CD4-positive, alpha-beta memory T cell (primary cell): ENCODE measurements at regions not wholly inside any gene's neighbourhood (a gene's known extent, or its start where the extent isn't known, plus 50 kb on each side); places are given as distances from the start of the nearest gene placed in this dataset.

ENCODE experiments used
- CTCF ChIA-PET: fragments of 350-600 bp; sonication (Branson Sonifier 250); formaldehyde crosslinking; loops from one replicate; lab custom pipeline; 2021; ENCODE audit warnings: inconsistent platforms; ENCODE audit not compliant: partially characterized antibody; lab: Charles Lee
- POLR2A ChIA-PET: fragments of 350-600 bp; sonication (Branson Sonifier 250); formaldehyde crosslinking; loops from one replicate; lab custom pipeline; 2021; ENCODE audit not compliant: partially characterized antibody; lab: Charles Lee
- DNase-seq, 5 donors: peaks; one replicate each; pipeline versions ENCODE4 v3.0.0 to v3.0.0-alpha.2; 2020 to 2022; ENCODE audit warnings: mixed read lengths in 1 of 5
- H3K27ac ChIP-seq: one replicate; pipeline ENCODE4 v1.7.0; 2013; ENCODE audit warnings: low read depth, low read length
- H3K27me3 ChIP-seq: 2 replicates; pipeline ENCODE4 v1.7.0; 2013; ENCODE audit warnings: mild to moderate bottlenecking, low read length, moderate library complexity; ENCODE audit not compliant: insufficient read depth
- H3K36me3 ChIP-seq: 2 replicates; pipeline ENCODE4 v1.7.0; 2013; ENCODE audit warnings: mild to moderate bottlenecking, low read length, moderate library complexity; ENCODE audit not compliant: insufficient read depth
- H3K4me1 ChIP-seq: 2 replicates; pipeline ENCODE4 v1.7.0; 2013; ENCODE audit warnings: mild to moderate bottlenecking, low read length, moderate library complexity; ENCODE audit not compliant: insufficient read depth
- H3K4me3 ChIP-seq, 2 donors: one replicate each; pipeline ENCODE4 v1.7.0; 2013; ENCODE audit warnings: low read length in 2 of 2, mild to moderate bottlenecking in 1 of 2
- H3K9me3 ChIP-seq, 2 donors: one replicate each; pipeline ENCODE4 v1.7.0; 2013; ENCODE audit warnings: low read length in 2 of 2, control low read depth in 1 of 2; ENCODE audit not compliant: control insufficient read depth in 1 of 2
- H3K27ac Mint-ChIP-seq, 7 donors: one replicate each; pipeline ENCODE4 v1.8.0; 2020 to 2021; ENCODE audit warnings: mixed read lengths in 7 of 7, mild to moderate bottlenecking in 6 of 7, inconsistent platforms in 3 of 7, moderate library complexity in 3 of 7
- H3K27me3 Mint-ChIP-seq, 2 donors: one replicate each; pipeline ENCODE4 v1.8.0; 2020 to 2021; ENCODE audit warnings: mixed read lengths in 2 of 2
- H3K36me3 Mint-ChIP-seq, 2 donors: one replicate each; pipeline ENCODE4 v1.8.0; 2020 to 2021; ENCODE audit warnings: mixed read lengths in 2 of 2, inconsistent platforms in 1 of 2, mild to moderate bottlenecking in 1 of 2
- H3K4me1 Mint-ChIP-seq, 4 donors: one replicate each; pipeline ENCODE4 v1.8.0; 2020 to 2021; ENCODE audit warnings: mixed read lengths in 4 of 4, mild to moderate bottlenecking in 1 of 4
- H3K4me3 Mint-ChIP-seq, 8 donors: one replicate each; pipeline ENCODE4 v1.8.0; 2020 to 2021; ENCODE audit warnings: mixed read lengths in 8 of 8, mild to moderate bottlenecking in 7 of 8, moderate library complexity in 6 of 8, inconsistent platforms in 3 of 8
- H3K9me3 Mint-ChIP-seq, 8 donors: one replicate each; pipeline ENCODE4 v1.8.0; 2020 to 2021; ENCODE audit warnings: mixed read lengths in 8 of 8, mild to moderate bottlenecking in 5 of 8, inconsistent platforms in 3 of 8, moderate library complexity in 1 of 8
- intact Hi-C: fragments of 100-400 bp; cut with micrococcal nuclease; formaldehyde crosslinking; loops from one replicate; pipeline ENCODE4 v1.15.1; 2023

DNA sequence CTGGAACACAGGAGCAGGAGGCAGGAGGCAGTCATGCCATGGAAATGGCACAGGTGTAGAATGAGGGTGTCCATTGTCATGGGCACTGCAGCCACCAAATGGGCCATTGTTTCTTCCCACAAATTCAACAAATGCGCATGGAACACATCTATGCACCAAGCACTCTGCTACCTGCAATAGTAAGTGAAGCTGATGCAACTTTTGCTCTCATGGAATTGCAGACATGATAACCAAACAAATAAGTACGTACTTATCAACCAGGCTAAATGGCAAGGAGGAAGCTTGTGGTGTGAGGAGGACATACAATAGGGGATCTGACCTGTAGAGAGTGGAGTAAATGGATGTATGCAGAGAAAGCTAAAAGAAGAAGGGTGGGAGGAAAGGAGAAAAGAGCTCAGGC, 116.8 kb downstream of the TRIM36 start:
- H3K4me1 ChIP-seq, result no peaks in the 10 kb centered on the region
- H3K27me3 ChIP-seq, result no peaks in the 10 kb centered on the region
- no peaks in the 10 kb centered on the region for H3K36me3 ChIP-seq
- Mint-ChIP-seq H3K27me3 (peaks cover 0 to 5% of the 10 kb centered on the region in 2 donors), H3K4me3 (no peak overlapping the region), H3K27ac (no peak overlapping the region), H3K4me1 (no peaks in the 10 kb centered on the region), H3K36me3 (no peaks in the 10 kb centered on the region), H3K9me3 (peaks cover 0 to 6% (median 0%) of the 10 kb centered on the region in 8 donors)
- H3K27ac ChIP-seq, result no peak overlapping the region
- no peak for DNase-seq
- POLR2A ChIA-PET, result interaction anchor here (0.6 to 0.7 kb wide), 2 partner anchors 10 to 671 kb away, joined by 3 read pairs; no protein-coding TSS in a partner anchor
- intact Hi-C loops, result no loop called here
- no peaks in the 10 kb centered on the region for H3K9me3 ChIP-seq
- no peak overlapping the region for H3K4me3 ChIP-seq
- CTCF ChIA-PET, result no interaction called here

GRCh38 chr5:115050866-115051265, 118.8 kb downstream of the TRIM36 start:
- intact Hi-C loops, result no loop called here
- ChIA-PET CTCF (no interaction called here), POLR2A (no interaction called here)
- no peaks in the 10 kb centered on the region for H3K36me3 ChIP-seq
- no peaks in the 10 kb centered on the region for H3K4me1 Mint-ChIP-seq
- H3K27ac Mint-ChIP-seq, result no peak overlapping the region
- no peak overlapping the region for H3K4me3 Mint-ChIP-seq
- H3K27ac ChIP-seq, result no peak overlapping the region
- no peak overlapping the region for H3K4me3 ChIP-seq
- no peaks in the 10 kb centered on the region for H3K27me3 ChIP-seq
- H3K9me3 ChIP-seq, result no peaks in the 10 kb centered on the region
- DNase-seq, result no peak
- peaks cover 0 to 6% of the 10 kb centered on the region in 2 donors for H3K27me3 Mint-ChIP-seq
- H3K36me3 Mint-ChIP-seq, result no peaks in the 10 kb centered on the region
- H3K4me1 ChIP-seq, result no peaks in the 10 kb centered on the region
- peaks cover 0 to 6% (median 0%) of the 10 kb centered on the region in 8 donors for H3K9me3 Mint-ChIP-seq

- H3K9me3 Mint-ChIP-seq, result peaks cover 0 to 44% (median 25%) of the 10 kb centered on the region in 8 donors
- H3K27me3 ChIP-seq, result no peaks in the 10 kb centered on the region
- no peak for DNase-seq
- no peak overlapping the region for H3K27ac ChIP-seq
- H3K9me3 ChIP-seq, result no peaks in the 10 kb centered on the region
- no peak overlapping the region for H3K4me3 Mint-ChIP-seq
- no peaks in the 10 kb centered on the region for H3K4me1 ChIP-seq
- H3K4me3 ChIP-seq, result no peak overlapping the region
- H3K4me1 Mint-ChIP-seq, result no peaks in the 10 kb centered on the region
- POLR2A ChIA-PET, result no interaction called here
- no peaks in the 10 kb centered on the region for H3K36me3 ChIP-seq
- peaks cover under 1 to 2% of the 10 kb centered on the region in 2 donors for H3K27me3 Mint-ChIP-seq
- CTCF ChIA-PET, result no interaction called here
- intact Hi-C loops, result no loop called here
- no peak overlapping the region for H3K27ac Mint-ChIP-seq
- H3K36me3 Mint-ChIP-seq, result no peaks in the 10 kb centered on the region
Observed at GRCh38 chr5:115033861-115034260, 135.8 kb downstream of the TRIM36 start.

DNA sequence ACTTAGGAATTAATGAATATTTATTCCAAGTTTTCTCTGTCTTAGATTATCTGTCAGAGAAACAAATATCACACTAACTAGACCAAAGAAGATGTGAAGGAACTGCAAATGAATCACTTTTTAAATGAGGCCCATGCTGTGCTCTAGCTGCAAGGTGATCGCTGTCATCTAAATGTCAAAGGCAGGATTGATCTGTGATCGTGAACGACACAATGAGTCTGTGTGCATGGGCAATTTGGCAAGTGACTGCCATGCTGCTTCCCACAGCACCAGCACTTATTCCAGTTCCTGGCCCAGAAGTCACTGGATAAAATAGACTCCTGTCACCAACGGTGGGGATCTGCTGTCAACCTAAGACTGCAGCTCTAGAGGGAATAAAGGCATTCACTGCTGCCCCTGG, 141.2 kb downstream of the TRIM36 start:
- ChIA-PET CTCF (no interaction called here), POLR2A (no interaction called here)
- no peaks in the 10 kb centered on the region for H3K4me1 ChIP-seq
- no peak overlapping the region for H3K4me3 ChIP-seq
- no peaks in the 10 kb centered on the region for H3K9me3 ChIP-seq
- Mint-ChIP-seq H3K4me1 (no peaks in the 10 kb centered on the region), H3K36me3 (no peaks in the 10 kb centered on the region), H3K4me3 (no peak overlapping the region), H3K27ac (no peak overlapping the region), H3K9me3 (peaks cover 0 to 17% (median 4%) of the 10 kb centered on the region in 8 donors), H3K27me3 (peaks cover under 1 to 6% of the 10 kb centered on the region in 2 donors)
- intact Hi-C loops, result no loop called here
- no peak for DNase-seq
- H3K27me3 ChIP-seq, result no peaks in the 10 kb centered on the region
- H3K36me3 ChIP-seq, result no peaks in the 10 kb centered on the region
- no peak overlapping the region for H3K27ac ChIP-seq

- no peak overlapping the region for H3K4me3 ChIP-seq
- Mint-ChIP-seq H3K27me3 (peaks cover 0 to 6% of the 10 kb centered on the region in 2 donors), H3K27ac (no peak overlapping the region), H3K4me1 (no peaks in the 10 kb centered on the region), H3K9me3 (peaks cover 0 to 4% (median 0%) of the 10 kb centered on the region in 8 donors), H3K4me3 (no peak overlapping the region), H3K36me3 (no peaks in the 10 kb centered on the region)
- DNase-seq, result no peak
- H3K9me3 ChIP-seq, result no peaks in the 10 kb centered on the region
- H3K27ac ChIP-seq, result no peak overlapping the region
- POLR2A ChIA-PET, result no interaction called here
- no peaks in the 10 kb centered on the region for H3K36me3 ChIP-seq
- H3K4me1 ChIP-seq, result no peaks in the 10 kb centered on the region
- H3K27me3 ChIP-seq, result no peaks in the 10 kb centered on the region
- intact Hi-C loops, result no loop called here
- CTCF ChIA-PET, result no interaction called here
Observed at GRCh38 chr5:115024922-115025321, 144.8 kb downstream of the TRIM36 start.

GRCh38 chr5:115022303-115022702, 147.4 kb downstream of the TRIM36 start:
- Histone ChIP-seq H3K27ac (no peak overlapping the region), H3K36me3 (no peaks in the 10 kb centered on the region), H3K9me3 (no peaks in the 10 kb centered on the region), H3K4me1 (no peaks in the 10 kb centered on the region), H3K4me3 (no peak overlapping the region), H3K27me3 (no peaks in the 10 kb centered on the region)
- Mint-ChIP-seq H3K4me3 (no peak overlapping the region), H3K27me3 (peaks cover 0 to 6% of the 10 kb centered on the region in 2 donors), H3K4me1 (no peaks in the 10 kb centered on the region), H3K36me3 (no peaks in the 10 kb centered on the region), H3K9me3 (peaks cover 0 to 5% (median 0%) of the 10 kb centered on the region in 8 donors), H3K27ac (no peak overlapping the region)
- CTCF ChIA-PET, result no interaction called here
- POLR2A ChIA-PET, result interaction anchor here (0.6 kb wide), 1 partner anchor 254 kb away, joined by 4 read pairs; no protein-coding TSS in a partner anchor
- intact Hi-C loops, result no loop called here
- DNase-seq, result no peak

DNA sequence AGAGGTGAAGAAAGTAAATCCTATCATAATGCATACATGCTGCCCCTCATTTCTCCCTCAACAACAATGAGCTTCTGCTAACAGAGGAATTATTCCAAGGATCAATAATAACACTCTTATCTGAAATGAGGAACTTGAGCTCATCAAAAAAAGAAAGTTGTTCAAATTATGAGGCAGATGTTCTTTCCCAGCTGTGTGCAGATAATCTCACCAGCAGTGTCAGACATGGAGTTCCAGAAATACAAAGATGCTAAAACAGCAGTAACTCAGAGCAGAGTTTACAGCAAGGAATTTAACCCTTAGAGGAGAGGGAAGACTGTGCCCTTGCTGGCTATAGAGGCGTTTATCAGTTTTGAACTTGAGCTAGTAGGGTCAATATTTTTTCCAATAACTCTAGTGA, 153.1 kb downstream of the TRIM36 start:
- Mint-ChIP-seq H3K4me3 (no peak overlapping the region), H3K36me3 (no peaks in the 10 kb centered on the region), H3K27me3 (peaks cover 0 to 2% of the 10 kb centered on the region in 2 donors), H3K4me1 (no peaks in the 10 kb centered on the region), H3K9me3 (peaks cover 0 to 22% (median 9%) of the 10 kb centered on the region in 8 donors), H3K27ac (no peak overlapping the region)
- ChIA-PET POLR2A (no interaction called here), CTCF (no interaction called here)
- no peaks in the 10 kb centered on the region for H3K9me3 ChIP-seq
- DNase-seq, result no peak
- no peak overlapping the region for H3K27ac ChIP-seq
- H3K36me3 ChIP-seq, result no peaks in the 10 kb centered on the region
- H3K4me3 ChIP-seq, result no peak overlapping the region
- H3K27me3 ChIP-seq, result no peaks in the 10 kb centered on the region
- intact Hi-C loops, result no loop called here
- H3K4me1 ChIP-seq, result no peaks in the 10 kb centered on the region

DNA sequence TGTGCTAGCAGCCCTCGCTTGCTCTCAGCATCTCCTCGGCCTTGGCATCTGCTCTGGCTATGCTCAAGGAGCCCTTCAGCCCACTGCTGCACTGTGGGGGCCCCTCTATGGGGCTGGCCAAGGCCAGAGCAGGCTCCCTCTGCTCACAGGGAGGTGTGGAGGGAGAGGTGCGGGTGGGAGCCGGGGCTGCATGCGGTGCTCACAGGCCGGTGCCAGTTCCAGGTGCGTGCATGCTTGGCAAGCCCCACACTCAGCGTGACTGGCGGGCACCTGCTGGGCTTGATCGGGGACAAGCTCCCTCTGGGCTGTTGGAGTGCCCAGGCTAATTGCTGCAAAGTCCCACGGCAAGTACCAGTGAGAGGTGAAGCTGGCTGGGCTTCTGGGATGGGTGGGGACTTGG, 170.5 kb downstream of the TRIM36 start:
- Histone ChIP-seq H3K27me3 (no peaks in the 10 kb centered on the region), H3K4me3 (no peak overlapping the region), H3K27ac (no peak overlapping the region), H3K36me3 (no peaks in the 10 kb centered on the region), H3K9me3 (no peaks in the 10 kb centered on the region), H3K4me1 (no peaks in the 10 kb centered on the region)
- CTCF ChIA-PET, result no interaction called here
- Mint-ChIP-seq H3K27me3 (peaks cover 0 to 2% of the 10 kb centered on the region in 2 donors), H3K4me1 (no peaks in the 10 kb centered on the region), H3K36me3 (no peaks in the 10 kb centered on the region), H3K27ac (no peak overlapping the region), H3K4me3 (no peak overlapping the region), H3K9me3 (peaks cover 0 to 6% (median under 1%) of the 10 kb centered on the region in 8 donors)
- POLR2A ChIA-PET, result no interaction called here
- intact Hi-C loops, result no loop called here
- DNase-seq, result no peak
